ENCODE measurements at regions not wholly inside any gene's neighbourhood (a gene's known extent, or its start where the extent isn't known, plus 50 kb on each side); places are given as distances from the start of the nearest gene placed in this dataset.

DNA sequence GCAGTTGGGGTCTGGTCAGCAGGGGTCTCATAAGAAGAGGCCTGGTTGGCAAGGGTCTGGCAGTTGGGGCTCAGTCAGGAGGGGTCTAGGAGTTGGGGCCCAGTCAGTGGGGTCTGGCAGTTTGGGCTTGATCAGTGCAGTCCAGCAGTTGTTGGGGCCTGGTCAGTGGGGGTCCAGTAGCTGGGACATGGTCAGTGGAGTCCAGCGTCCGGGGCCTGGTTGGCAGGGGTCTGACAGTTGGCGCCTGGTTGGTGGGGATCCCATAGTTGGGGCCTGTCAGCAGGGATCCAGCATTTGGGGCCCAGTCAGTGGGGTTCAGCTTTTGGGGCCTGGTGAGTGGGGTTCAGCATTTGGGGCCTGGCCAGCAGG, 60.5 kb upstream of the TPM4 start (continued):
- TF ChIP-seq U2AF2 (optimal IDR thresholded peaks at IDR 0.05; ENCODE audit: low read depth, low read length) = no peak
- TF ChIP-seq MED1 (CRISPR knock-in tag; IDR thresholded peaks at IDR 0.05; ENCODE audit: borderline replicate concordance) = no peak

DNA sequence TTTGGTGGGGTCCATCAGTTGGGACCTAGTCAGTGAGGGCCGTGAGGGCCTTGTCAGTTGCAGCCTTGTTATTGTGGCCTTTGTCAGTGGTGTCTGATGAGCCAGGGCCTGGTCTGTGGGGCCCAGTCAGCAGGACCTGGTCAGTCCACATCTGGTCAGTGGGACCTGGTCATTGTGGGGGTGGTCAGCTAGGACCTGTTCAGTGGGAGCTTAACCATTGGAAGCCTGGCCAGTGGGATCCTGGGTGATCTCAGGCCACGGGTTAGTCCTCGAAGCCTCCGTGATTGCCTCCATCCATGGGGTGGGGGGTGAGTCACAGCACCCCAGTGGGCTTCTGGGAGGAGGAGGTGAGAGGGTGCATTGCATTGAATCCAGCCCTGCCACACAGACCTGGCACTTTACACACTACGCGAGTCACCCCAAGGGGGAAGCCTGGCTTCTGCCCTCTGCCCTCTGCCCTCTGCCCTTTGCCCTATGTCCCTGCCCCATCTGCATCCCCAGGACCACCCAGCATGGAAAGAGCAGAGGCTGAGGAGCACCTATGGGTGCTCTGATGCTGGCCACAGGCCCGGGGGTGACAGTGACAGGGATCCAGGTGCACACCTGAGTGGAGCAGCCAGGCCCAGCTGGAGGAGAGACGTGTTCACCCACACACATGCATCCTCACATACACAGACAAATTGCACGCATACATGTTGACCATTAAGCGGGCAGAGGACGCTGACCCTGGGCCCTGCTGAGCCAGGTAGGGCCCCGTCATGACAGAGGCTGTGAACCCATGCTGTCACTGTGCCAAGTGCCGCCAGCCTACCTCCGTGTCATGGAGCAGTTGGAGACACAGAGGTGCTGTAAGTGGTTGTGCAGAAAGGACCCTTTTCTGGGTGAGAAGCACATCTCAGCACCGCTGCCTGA, 59.8 kb upstream of the TPM4 start:
- no peak overlapping the region for H3K27ac ChIP-seq (ENCODE audit: extremely low read depth, low read depth, low read length)
- peaks cover 5% of the 10 kb centered on the region for H3K9me1 ChIP-seq (ENCODE audit: control insufficient read depth, insufficient read depth, low read length)
- TF ChIP-seq ZNF217 (CRISPR knock-in tag; IDR thresholded peaks at IDR 0.05) (no peak), NR2C1 (IDR thresholded peaks at IDR 0.05) (peak; percentile 79), NR2C1 (tag; IDR thresholded peaks at IDR 0.05) (peak; percentile 89), MTF1 (CRISPR knock-in tag; IDR thresholded peaks at IDR 0.05; ENCODE audit: borderline replicate concordance) (no peak), NR2C2 (CRISPR knock-in tag; IDR thresholded peaks at IDR 0.05) (no peak), NR2C2 (tag; IDR thresholded peaks at IDR 0.05) (peak; percentile 60)
- TF ChIP-seq, protein P1, sequence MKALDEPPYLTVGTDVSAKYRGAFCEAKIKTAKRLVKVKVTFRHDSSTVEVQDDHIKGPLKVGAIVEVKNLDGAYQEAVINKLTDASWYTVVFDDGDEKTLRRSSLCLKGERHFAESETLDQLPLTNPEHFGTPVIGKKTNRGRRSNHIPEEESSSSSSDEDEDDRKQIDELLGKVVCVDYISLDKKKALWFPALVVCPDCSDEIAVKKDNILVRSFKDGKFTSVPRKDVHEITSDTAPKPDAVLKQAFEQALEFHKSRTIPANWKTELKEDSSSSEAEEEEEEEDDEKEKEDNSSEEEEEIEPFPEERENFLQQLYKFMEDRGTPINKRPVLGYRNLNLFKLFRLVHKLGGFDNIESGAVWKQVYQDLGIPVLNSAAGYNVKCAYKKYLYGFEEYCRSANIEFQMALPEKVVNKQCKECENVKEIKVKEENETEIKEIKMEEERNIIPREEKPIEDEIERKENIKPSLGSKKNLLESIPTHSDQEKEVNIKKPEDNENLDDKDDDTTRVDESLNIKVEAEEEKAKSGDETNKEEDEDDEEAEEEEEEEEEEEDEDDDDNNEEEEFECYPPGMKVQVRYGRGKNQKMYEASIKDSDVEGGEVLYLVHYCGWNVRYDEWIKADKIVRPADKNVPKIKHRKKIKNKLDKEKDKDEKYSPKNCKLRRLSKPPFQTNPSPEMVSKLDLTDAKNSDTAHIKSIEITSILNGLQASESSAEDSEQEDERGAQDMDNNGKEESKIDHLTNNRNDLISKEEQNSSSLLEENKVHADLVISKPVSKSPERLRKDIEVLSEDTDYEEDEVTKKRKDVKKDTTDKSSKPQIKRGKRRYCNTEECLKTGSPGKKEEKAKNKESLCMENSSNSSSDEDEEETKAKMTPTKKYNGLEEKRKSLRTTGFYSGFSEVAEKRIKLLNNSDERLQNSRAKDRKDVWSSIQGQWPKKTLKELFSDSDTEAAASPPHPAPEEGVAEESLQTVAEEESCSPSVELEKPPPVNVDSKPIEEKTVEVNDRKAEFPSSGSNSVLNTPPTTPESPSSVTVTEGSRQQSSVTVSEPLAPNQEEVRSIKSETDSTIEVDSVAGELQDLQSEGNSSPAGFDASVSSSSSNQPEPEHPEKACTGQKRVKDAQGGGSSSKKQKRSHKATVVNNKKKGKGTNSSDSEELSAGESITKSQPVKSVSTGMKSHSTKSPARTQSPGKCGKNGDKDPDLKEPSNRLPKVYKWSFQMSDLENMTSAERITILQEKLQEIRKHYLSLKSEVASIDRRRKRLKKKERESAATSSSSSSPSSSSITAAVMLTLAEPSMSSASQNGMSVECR (CRISPR knock-in tag; IDR thresholded peaks at IDR 0.05) = no peak
- TF ChIP-seq, protein P2, sequence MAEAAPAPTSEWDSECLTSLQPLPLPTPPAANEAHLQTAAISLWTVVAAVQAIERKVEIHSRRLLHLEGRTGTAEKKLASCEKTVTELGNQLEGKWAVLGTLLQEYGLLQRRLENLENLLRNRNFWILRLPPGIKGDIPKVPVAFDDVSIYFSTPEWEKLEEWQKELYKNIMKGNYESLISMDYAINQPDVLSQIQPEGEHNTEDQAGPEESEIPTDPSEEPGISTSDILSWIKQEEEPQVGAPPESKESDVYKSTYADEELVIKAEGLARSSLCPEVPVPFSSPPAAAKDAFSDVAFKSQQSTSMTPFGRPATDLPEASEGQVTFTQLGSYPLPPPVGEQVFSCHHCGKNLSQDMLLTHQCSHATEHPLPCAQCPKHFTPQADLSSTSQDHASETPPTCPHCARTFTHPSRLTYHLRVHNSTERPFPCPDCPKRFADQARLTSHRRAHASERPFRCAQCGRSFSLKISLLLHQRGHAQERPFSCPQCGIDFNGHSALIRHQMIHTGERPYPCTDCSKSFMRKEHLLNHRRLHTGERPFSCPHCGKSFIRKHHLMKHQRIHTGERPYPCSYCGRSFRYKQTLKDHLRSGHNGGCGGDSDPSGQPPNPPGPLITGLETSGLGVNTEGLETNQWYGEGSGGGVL (CRISPR knock-in tag; IDR thresholded peaks at IDR 0.05) = no peak
- no peak overlapping the region for H3K4me3 ChIP-seq
- no peaks in the 10 kb centered on the region for H3K9me3 ChIP-seq (replicated peaks; ENCODE audit: control insufficient read depth, insufficient read depth, low read depth, low read length)
- no TSS peak for BruUV-seq (replicated peaks)
- no peak for FAIRE-seq
- H3K4me1 ChIP-seq (replicated peaks in 1 of 2; ENCODE audit: control insufficient read depth in 2 of 2, insufficient read depth in 2 of 2, low read length in 2 of 2) = peaks cover 0 to 9% of the 10 kb centered on the region in 2 experiments; a peak in 1 of 5 replicates
- no peak overlapping the region for H3K9ac ChIP-seq (ENCODE audit: insufficient read depth in 1 of 2, low read depth in 2 of 2, low read length in 2 of 2)
- in situ Hi-C loops (cut with MboI) = no loop called here
- 34% methylated on average over 15 of the region's 15 CpGs for WGBS (ENCODE audit: insufficient coverage, low coverage, missing lambda C conversion rate)
- H2AFZ ChIP-seq (ENCODE audit: low read depth, low read length) = no peak overlapping the region
- H3K79me2 ChIP-seq (ENCODE audit: control insufficient read depth, insufficient read depth, low read length) = no peaks in the 10 kb centered on the region
- DNase-seq (ENCODE audit: extremely low read depth in 1 of 4, low spot score in 3 of 4) = no peak
- ATAC-seq = no peak
- no peaks in the 10 kb centered on the region for H3K36me3 ChIP-seq (ENCODE audit: control insufficient read depth, insufficient read depth, low read length)
- no peak overlapping the region for H3K4me2 ChIP-seq (ENCODE audit: insufficient read depth, low read length)
- no peaks in the 10 kb centered on the region; the same call in 1 of the 2 replicates for H4K20me1 ChIP-seq (replicated peaks; ENCODE audit: control insufficient read depth, insufficient read depth, low read length)
- peaks cover 0 to 5% of the 10 kb centered on the region in 2 experiments; a peak in 2 of 5 replicates for H3K27me3 ChIP-seq (ENCODE audit: control insufficient read depth in 2 of 2, insufficient read depth in 2 of 2, low read length in 2 of 2)
- intact Hi-C loops (cut with micrococcal nuclease) = no loop called here
- ChIA-PET CTCF (ENCODE audit: low intra/inter-chr PET ratio) (no interaction called here), POLR2A (no interaction called here)
